GM18867 (cell line): ENCODE measurements at regions not wholly inside any gene's neighbourhood (a gene's known extent, or its start where the extent isn't known, plus 50 kb on each side); places are given as distances from the start of the nearest gene placed in this dataset.

Experiments
- ATAC-seq: cut with Tn5 transposase; IDR thresholded peaks from one replicate; pipeline ENCODE4 v1.9.1; 2021; ENCODE audit warnings: mild to moderate bottlenecking, moderate library complexity; ENCODE audit not compliant: unreplicated experiment

GRCh38 chr5:107266100-107266499 lies 404.6 kb downstream of the EFNA5 start:
- ATAC-seq: no peak

- no peak for ATAC-seq
Measured at GRCh38 chr5:107265193-107265592, 405.5 kb downstream of the EFNA5 start.

- ATAC-seq: peak; percentile 90
Measured at GRCh38 chr5:107263387-107264018, 407.2 kb downstream of the EFNA5 start.

GRCh38 chr5:107257885-107258520 lies 412.7 kb downstream of the EFNA5 start:
- ATAC-seq: peak; percentile 83

- ATAC-seq: no peak
Measured at GRCh38 chr5:107254902-107255234, 415.9 kb downstream of the EFNA5 start.

- no peak for ATAC-seq
Measured at GRCh38 chr5:107254214-107254901, 416.4 kb downstream of the EFNA5 start.

- no peak for ATAC-seq
Measured at GRCh38 chr5:107253246-107253645, 417.5 kb downstream of the EFNA5 start.

GRCh38 chr5:107251151-107251550 lies 419.6 kb downstream of the EFNA5 start:
- ATAC-seq: no peak

- peak; percentile 62 for ATAC-seq
Measured at GRCh38 chr5:107248066-107248695, 422.6 kb downstream of the EFNA5 start.

- ATAC-seq: no peak
Measured at GRCh38 chr5:107247427-107247826, 423.3 kb downstream of the EFNA5 start.

- no peak for ATAC-seq
Measured at GRCh38 chr5:107243220-107243579, 427.5 kb downstream of the EFNA5 start.

- ATAC-seq: no peak
Measured at GRCh38 chr5:107242411-107243219, 428.1 kb downstream of the EFNA5 start.

GRCh38 chr5:107241841-107242240 lies 428.9 kb downstream of the EFNA5 start:
- ATAC-seq: no peak

GRCh38 chr5:107235167-107235566 lies 435.6 kb downstream of the EFNA5 start:
- ATAC-seq: no peak

- no peak for ATAC-seq
Measured at GRCh38 chr5:107232788-107233187, 437.9 kb downstream of the EFNA5 start.

GRCh38 chr5:107232293-107232692 lies 438.4 kb downstream of the EFNA5 start:
- ATAC-seq: no peak

- no peak for ATAC-seq
Measured at GRCh38 chr5:107231191-107231590, 439.5 kb downstream of the EFNA5 start.

- ATAC-seq: no peak
Measured at GRCh38 chr5:107230367-107230766, 440.4 kb downstream of the EFNA5 start.

- ATAC-seq: no peak
Measured at GRCh38 chr5:107228226-107228625, 442.5 kb downstream of the EFNA5 start.

GRCh38 chr5:107224272-107224671 lies 446.5 kb downstream of the EFNA5 start:
- no peak for ATAC-seq

GRCh38 chr5:107223066-107223465 lies 447.7 kb downstream of the EFNA5 start:
- no peak for ATAC-seq
